H9 (cell line): ENCODE measurements at regions not wholly inside any gene's neighbourhood (a gene's known extent, or its start where the extent isn't known, plus 50 kb on each side); places are given as distances from the start of the nearest gene placed in this dataset.

ENCODE experiments used
- DNase-seq: peaks from one replicate; pipeline ENCODE4 v3.0.0-alpha.2; 2017
- H2AFZ ChIP-seq: one replicate; pipeline ENCODE4 v1.6.1; 2013; ENCODE audit warnings: mild to moderate bottlenecking, low read length, control low read depth, moderate library complexity
- H2AK5ac ChIP-seq: 2 replicates; pipeline ENCODE4 v1.6.1; 2013; ENCODE audit warnings: low read length, control low read depth, mixed read lengths; ENCODE audit not compliant: insufficient read length
- H2BK120ac ChIP-seq: one replicate; pipeline ENCODE4 v1.6.1; 2013; ENCODE audit warnings: low read depth, mild to moderate bottlenecking, low read length, control low read depth, inconsistent platforms; ENCODE audit not compliant: poor library complexity, severe bottlenecking
- H2BK12ac ChIP-seq: 2 replicates; pipeline ENCODE4 v1.6.1; 2013; ENCODE audit warnings: low read length, control low read depth, mixed read lengths, low read depth; ENCODE audit not compliant: insufficient read length
- H2BK15ac ChIP-seq: 2 replicates; pipeline ENCODE4 v1.6.1; 2013; ENCODE audit warnings: low read depth, low read length, control low read depth
- H2BK20ac ChIP-seq: one replicate; pipeline ENCODE4 v1.6.1; 2013; ENCODE audit warnings: low read depth, mild to moderate bottlenecking, low read length, control low read depth, inconsistent platforms; ENCODE audit not compliant: poor library complexity, severe bottlenecking
- H2BK5ac ChIP-seq: 2 replicates; pipeline ENCODE4 v1.6.1; 2013; ENCODE audit warnings: low read length, control low read depth, mixed read lengths; ENCODE audit not compliant: insufficient read length
- H3K14ac ChIP-seq: 2 replicates; pipeline ENCODE4 v1.6.1; 2013; ENCODE audit warnings: low read length, control low read depth; ENCODE audit not compliant: insufficient read depth
- H3K18ac ChIP-seq: 2 replicates; pipeline ENCODE4 v1.6.1; 2013; ENCODE audit warnings: low read depth, mild to moderate bottlenecking, mixed read lengths, low read length, control low read depth; ENCODE audit not compliant: insufficient read length
- H3K23ac ChIP-seq: 2 replicates; pipeline ENCODE4 v1.6.1; 2013; ENCODE audit warnings: low read length, control low read depth, mixed read lengths, low read depth; ENCODE audit not compliant: insufficient read length
- H3K23me2 ChIP-seq: 2 replicates; pipeline ENCODE4 v1.6.1; 2013; ENCODE audit warnings: low read depth, mild to moderate bottlenecking, mixed read lengths, low read length, control low read depth; ENCODE audit not compliant: insufficient read length, poor library complexity, severe bottlenecking
- H3K27ac ChIP-seq: 2 replicates; pipeline ENCODE4 v1.5.1; 2013; ENCODE audit warnings: low read length, control low read depth, mixed read lengths, low read depth; ENCODE audit not compliant: insufficient read length
- H3K27me3 ChIP-seq: 2 replicates; pipeline ENCODE4 v1.6.1; 2013; ENCODE audit warnings: low read length, control low read depth, inconsistent platforms; ENCODE audit not compliant: insufficient read depth
- H3K4ac ChIP-seq: 2 replicates; pipeline ENCODE4 v1.6.1; 2013; ENCODE audit warnings: low read depth, mild to moderate bottlenecking, control low read depth, inconsistent platforms, low read length, moderate library complexity
- H3K4me1 ChIP-seq: 2 replicates; pipeline ENCODE4 v1.6.1; 2013; ENCODE audit warnings: low read length, control low read depth, inconsistent platforms; ENCODE audit not compliant: insufficient read depth
- H3K4me2 ChIP-seq: 2 replicates; pipeline ENCODE4 v1.6.1; 2013; ENCODE audit warnings: low read length, control low read depth, mixed read lengths; ENCODE audit not compliant: insufficient read length, insufficient read depth
- H3K56ac ChIP-seq: 2 replicates; pipeline ENCODE4 v1.6.1; 2013; ENCODE audit warnings: low read depth, mild to moderate bottlenecking, mixed read lengths, low read length, control low read depth; ENCODE audit not compliant: insufficient read length
- H3K79me1 ChIP-seq: 2 replicates; pipeline ENCODE4 v1.6.1; 2013; ENCODE audit warnings: low read depth, mild to moderate bottlenecking, moderate library complexity, low read length, control low read depth, inconsistent platforms; ENCODE audit not compliant: insufficient read depth, poor library complexity, severe bottlenecking
- H3K79me2 ChIP-seq: 2 replicates; pipeline ENCODE4 v1.6.1; 2013; ENCODE audit warnings: low read length, control low read depth, inconsistent platforms; ENCODE audit not compliant: insufficient read depth
- H3K9ac ChIP-seq: 2 replicates; pipeline ENCODE4 v1.6.1; 2013; ENCODE audit warnings: low read length, control low read depth, mixed read lengths; ENCODE audit not compliant: insufficient read length; ENCODE audit errors: extremely low read depth
- H3K9me3 ChIP-seq: one replicate; pipeline ENCODE4 v1.6.1; 2013; ENCODE audit warnings: low read depth, low read length, inconsistent platforms; ENCODE audit not compliant: control insufficient read depth
- H3T11ph ChIP-seq: one replicate; pipeline ENCODE4 v1.6.1; 2013; ENCODE audit warnings: mild to moderate bottlenecking, low read length, control low read depth, inconsistent platforms
- H4K20me1 ChIP-seq: one replicate; pipeline ENCODE4 v1.6.1; 2013; ENCODE audit not compliant: control insufficient read depth, insufficient read length, insufficient read depth
- H4K5ac ChIP-seq: 2 replicates; pipeline ENCODE4 v1.6.1; 2013; ENCODE audit warnings: low read depth, mild to moderate bottlenecking, mixed read lengths, low read length, control low read depth; ENCODE audit not compliant: insufficient read length
- H4K8ac ChIP-seq: replicated peaks from 2 replicates; pipeline ENCODE4 v1.6.1; 2013; ENCODE audit warnings: low read length, control low read depth, mixed read lengths, low read depth; ENCODE audit not compliant: insufficient read length
- H4K91ac ChIP-seq: 2 replicates; pipeline ENCODE4 v1.6.1; 2013; ENCODE audit warnings: low read depth, mild to moderate bottlenecking, moderate library complexity, mixed read lengths, low read length, control low read depth; ENCODE audit not compliant: insufficient read length
- H3K27ac Mint-ChIP-seq, 3 experiments: 2 replicates in 2 of 3; 3 replicates in 1 of 3; pipeline ENCODE4 v1.8.0; 2020 to 2021; ENCODE audit warnings: mixed read lengths in 3 of 3, mild to moderate bottlenecking in 1 of 3, moderate library complexity in 1 of 3
- H3K27me3 Mint-ChIP-seq: 2 replicates; pipeline ENCODE4 v1.8.0; 2021; ENCODE audit warnings: low read depth, mild to moderate bottlenecking, moderate library complexity, mixed read lengths
- H3K36me3 Mint-ChIP-seq, 3 experiments: 2 replicates in 2 of 3; 3 replicates in 1 of 3; pipeline ENCODE4 v1.8.0; 2020 to 2021; ENCODE audit warnings: low read depth in 3 of 3, mixed read lengths in 3 of 3; ENCODE audit not compliant: insufficient read depth in 1 of 3
- H3K4me1 Mint-ChIP-seq, 2 experiments: 2 replicates each; pipeline ENCODE4 v1.8.0; 2020; ENCODE audit warnings: mixed read lengths in 2 of 2
- H3K4me3 Mint-ChIP-seq, 2 experiments: 2 replicates in 1 of 2; 3 replicates in 1 of 2; pipeline ENCODE4 v1.8.0; 2020 to 2021; ENCODE audit warnings: mild to moderate bottlenecking in 2 of 2, mixed read lengths in 2 of 2, moderate library complexity in 1 of 2
- H3K9me3 Mint-ChIP-seq, 2 experiments: 2 replicates in 1 of 2; 3 replicates in 1 of 2; pipeline ENCODE4 v1.8.0; 2020; ENCODE audit warnings: mild to moderate bottlenecking in 2 of 2, mixed read lengths in 2 of 2, moderate library complexity in 1 of 2
- WGBS: extraction: QIAGEN DNeasy Blood & Tissue Kit; methylation state at CpG from one replicate; pipeline ENCODE4 v1.1.7; 2013; ENCODE audit warnings: missing lambda C conversion rate, low lambda C conversion rate, mixed read lengths; ENCODE audit not compliant: insufficient read length; ENCODE audit errors: extremely low coverage; 5-methylcytosine and 5-hydroxymethylcytosine counted together
- TF ChIP-seq, protein P1 (sequence below): fragments of 200-600 bp; sonication (generic); conservative IDR thresholded peaks from 3 replicates; pipeline ENCODE4 v1.8.0; 2021; ENCODE audit warnings: antibody characterized with exemption, mild to moderate bottlenecking

DNA sequence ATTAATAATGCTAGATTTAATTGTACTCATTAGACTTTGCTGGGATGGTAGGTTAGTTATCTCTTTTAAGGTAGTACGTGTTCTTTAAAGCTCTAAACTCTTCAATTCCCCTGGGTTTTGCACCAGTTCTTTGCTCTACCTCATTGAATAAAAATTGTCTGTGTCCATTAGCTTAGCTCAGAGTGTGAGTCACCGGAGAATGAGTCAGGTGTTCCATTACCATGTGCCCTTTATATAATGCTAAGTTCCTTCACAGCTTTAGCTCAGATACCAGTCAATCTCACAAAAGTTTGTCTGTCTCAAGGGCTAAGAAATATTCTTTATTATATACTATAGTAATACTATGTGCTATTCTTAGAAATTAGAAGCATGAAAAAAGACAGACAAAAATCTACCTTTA lies 339.4 kb downstream of the PRELID2 start:
- Mint-ChIP-seq H3K36me3 (no peaks in the 10 kb centered on the region), H3K4me1 (peaks cover 11 to 17% of the 10 kb centered on the region in 2 experiments), H3K9me3 (no peaks in the 10 kb centered on the region), H3K27me3 (no peaks in the 10 kb centered on the region), H3K27ac (no peak overlapping the region), H3K4me3 (no peak overlapping the region)
- no peak overlapping the region for H2AFZ ChIP-seq
- no peak overlapping the region for H4K5ac ChIP-seq
- H2BK5ac ChIP-seq: no peak overlapping the region
- no peak for DNase-seq
- H2AK5ac ChIP-seq: no peak overlapping the region
- no peaks in the 10 kb centered on the region for H3K79me2 ChIP-seq
- WGBS: no CpG with 5 or more reads among the region's 2 CpGs
- no peak overlapping the region for H3K27ac ChIP-seq
- H3K27me3 ChIP-seq: no peaks in the 10 kb centered on the region; the same call in 1 of the 2 replicates
- no peak overlapping the region for H4K8ac ChIP-seq
- no peak overlapping the region for H3K14ac ChIP-seq
- no peaks in the 10 kb centered on the region for H4K20me1 ChIP-seq
- H3K23me2 ChIP-seq: no peaks in the 10 kb centered on the region
- H2BK15ac ChIP-seq: no peak overlapping the region
- no peak overlapping the region for H3T11ph ChIP-seq
- H3K56ac ChIP-seq: no peak overlapping the region
- H3K4me1 ChIP-seq: no peaks in the 10 kb centered on the region
- no peak overlapping the region for H3K9ac ChIP-seq
- no peak overlapping the region for H3K4ac ChIP-seq
- TF ChIP-seq, protein P1, sequence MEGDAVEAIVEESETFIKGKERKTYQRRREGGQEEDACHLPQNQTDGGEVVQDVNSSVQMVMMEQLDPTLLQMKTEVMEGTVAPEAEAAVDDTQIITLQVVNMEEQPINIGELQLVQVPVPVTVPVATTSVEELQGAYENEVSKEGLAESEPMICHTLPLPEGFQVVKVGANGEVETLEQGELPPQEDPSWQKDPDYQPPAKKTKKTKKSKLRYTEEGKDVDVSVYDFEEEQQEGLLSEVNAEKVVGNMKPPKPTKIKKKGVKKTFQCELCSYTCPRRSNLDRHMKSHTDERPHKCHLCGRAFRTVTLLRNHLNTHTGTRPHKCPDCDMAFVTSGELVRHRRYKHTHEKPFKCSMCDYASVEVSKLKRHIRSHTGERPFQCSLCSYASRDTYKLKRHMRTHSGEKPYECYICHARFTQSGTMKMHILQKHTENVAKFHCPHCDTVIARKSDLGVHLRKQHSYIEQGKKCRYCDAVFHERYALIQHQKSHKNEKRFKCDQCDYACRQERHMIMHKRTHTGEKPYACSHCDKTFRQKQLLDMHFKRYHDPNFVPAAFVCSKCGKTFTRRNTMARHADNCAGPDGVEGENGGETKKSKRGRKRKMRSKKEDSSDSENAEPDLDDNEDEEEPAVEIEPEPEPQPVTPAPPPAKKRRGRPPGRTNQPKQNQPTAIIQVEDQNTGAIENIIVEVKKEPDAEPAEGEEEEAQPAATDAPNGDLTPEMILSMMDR: no peak
- H4K91ac ChIP-seq: no peak overlapping the region
- no peak overlapping the region for H2BK120ac ChIP-seq
- H3K9me3 ChIP-seq: no peaks in the 10 kb centered on the region
- H3K79me1 ChIP-seq: no peaks in the 10 kb centered on the region
- no peak overlapping the region for H2BK12ac ChIP-seq
- no peak overlapping the region for H3K18ac ChIP-seq
- no peak overlapping the region for H3K4me2 ChIP-seq
- no peak overlapping the region for H2BK20ac ChIP-seq
- H3K23ac ChIP-seq: no peak overlapping the region
